Stimulated activated CD8-positive, alpha-beta memory T cell treated with anti-CD3 and anti-CD28 coated beads, Interleukin-15, amount 100 ng/mL, for 4 hours (primary cell): ENCODE measurements at regions not wholly inside any gene's neighbourhood (a gene's known extent, or its start where the extent isn't known, plus 50 kb on each side); places are given as distances from the start of the nearest gene placed in this dataset.
"Not testable (repeated sequence)": the region's sequence is repeated elsewhere in the genome, so short reads cannot be mapped to it uniquely, and the experiment has no call there.

ENCODE experiments used
- DNase-seq, 2 donors: peaks; one replicate each; pipeline ENCODE4 v3.0.0-alpha.2; 2020; ENCODE audit warnings: low read depth in 2 of 2

GRCh38 chr11:134876226-134876625 lies 464.2 kb upstream of the B3GAT1 start:
- DNase-seq = no peak

GRCh38 chr11:134866981-134867675 lies 455.1 kb upstream of the B3GAT1 start:
- no peak for DNase-seq

- no peak for DNase-seq
These were observed 454.2 kb upstream of the B3GAT1 start for GRCh38 chr11:134866215-134866614.

- no peak for DNase-seq
These were observed 452.9 kb upstream of the B3GAT1 start for GRCh38 chr11:134864968-134865305.

GRCh38 chr11:134864233-134864967 lies 452.4 kb upstream of the B3GAT1 start:
- DNase-seq = no peak

- DNase-seq = no peak
These were observed 451.3 kb upstream of the B3GAT1 start for GRCh38 chr11:134863294-134863693.

- DNase-seq = no peak
These were observed 450.6 kb upstream of the B3GAT1 start for GRCh38 chr11:134862587-134863195.

- no peak for DNase-seq
These were observed 450.1 kb upstream of the B3GAT1 start for GRCh38 chr11:134862105-134862502.

- no peak for DNase-seq
These were observed 449.6 kb upstream of the B3GAT1 start for GRCh38 chr11:134861490-134862104.

GRCh38 chr11:134858783-134859480 lies 446.9 kb upstream of the B3GAT1 start:
- no peak for DNase-seq

GRCh38 chr11:134857035-134857434 lies 445.0 kb upstream of the B3GAT1 start:
- no peak for DNase-seq

GRCh38 chr11:134856056-134856971 lies 444.3 kb upstream of the B3GAT1 start:
- no peak for DNase-seq

- no peak for DNase-seq
These were observed 442.2 kb upstream of the B3GAT1 start for GRCh38 chr11:134853992-134854991.

- DNase-seq = not testable (repeated sequence)
These were observed 439.6 kb upstream of the B3GAT1 start for GRCh38 chr11:134851503-134852224.

- DNase-seq = no peak
These were observed 438.5 kb upstream of the B3GAT1 start for GRCh38 chr11:134850566-134850965.

- no peak for DNase-seq
These were observed 437.8 kb upstream of the B3GAT1 start for GRCh38 chr11:134849833-134850232.

GRCh38 chr11:134847083-134847715 lies 435.2 kb upstream of the B3GAT1 start:
- DNase-seq = no peak

GRCh38 chr11:134846328-134847082 lies 434.5 kb upstream of the B3GAT1 start:
- no peak for DNase-seq
